H1 (cell line): ENCODE measurements at regions not wholly inside any gene's neighbourhood (a gene's known extent, or its start where the extent isn't known, plus 50 kb on each side); places are given as distances from the start of the nearest gene placed in this dataset.

Experiments
- CTCF ChIA-PET: fragments of 300-600 bp; sonication (Branson Sonifier 250); formaldehyde crosslinking; loops from one replicate; lab custom pipeline; 2021; ENCODE audit not compliant: partially characterized antibody; lab: Charles Lee
- POLR2A ChIA-PET: fragments of 300-600 bp; sonication (Branson Sonifier 250); formaldehyde crosslinking; loops from one replicate; lab custom pipeline; 2021; ENCODE audit warnings: inconsistent platforms; ENCODE audit not compliant: partially characterized antibody; lab: Charles Lee
- DNase-seq, 2 experiments: peaks; one replicate each; pipeline versions ENCODE4 v3.0.0 to v3.0.0-alpha.2; 2010 to 2022; ENCODE audit warnings: low spot score in 2 of 2, low read depth in 1 of 2, mixed read lengths in 1 of 2
- FAIRE-seq: peaks from 2 replicates; lab custom pipeline; 2011; peaks lifted over from hg19 to GRCh38; lab: Jason Lieb, UNC
- H2AFZ ChIP-seq: 2 replicates; pipeline ENCODE4 v1.8.1; 2012; ENCODE audit warnings: low read length, inconsistent platforms
- H2AK5ac ChIP-seq: 2 replicates; pipeline ENCODE4 v1.6.1; 2013; ENCODE audit warnings: low read depth, low read length
- H2BK120ac ChIP-seq: replicated peaks from 2 replicates; pipeline ENCODE3; 2013; ENCODE audit warnings: low read depth, low read length, inconsistent platforms
- H2BK12ac ChIP-seq: 2 replicates; pipeline ENCODE4 v1.6.1; 2013; ENCODE audit warnings: low read depth, low read length
- H2BK15ac ChIP-seq: 2 replicates; pipeline ENCODE4 v1.6.1; 2013; ENCODE audit warnings: low read length
- H2BK20ac ChIP-seq: 2 replicates; pipeline ENCODE4 v1.6.1; 2013; ENCODE audit warnings: low read length
- H2BK5ac ChIP-seq: 2 replicates; pipeline ENCODE4 v1.6.1; 2013; ENCODE audit warnings: low read depth, low read length
- H3K14ac ChIP-seq: 2 replicates; pipeline ENCODE4 v1.6.1; 2013; ENCODE audit warnings: inconsistent platforms; ENCODE audit not compliant: insufficient read length
- H3K18ac ChIP-seq: 2 replicates; pipeline ENCODE4 v1.6.1; 2013; ENCODE audit warnings: low read length; ENCODE audit errors: extremely low read depth
- H3K23ac ChIP-seq: 2 replicates; pipeline ENCODE4 v1.6.1; 2013; ENCODE audit warnings: inconsistent platforms; ENCODE audit not compliant: insufficient read length
- H3K23me2 ChIP-seq: 2 replicates; pipeline ENCODE4 v1.6.1; 2013; ENCODE audit warnings: low read depth, low read length
- H3K27ac ChIP-seq: 2 replicates; pipeline ENCODE4 v1.6.1; 2011; ENCODE audit warnings: low read depth, low read length, inconsistent platforms
- H3K27me3 ChIP-seq, 4 experiments: replicated peaks in 1 of 4; 1 replicate in 1 of 4; 2 replicates in 3 of 4; pipeline versions ENCODE4 v1.6.1 to v1.8.1; 2011 to 2013; ENCODE audit warnings: low read length in 3 of 4, mild to moderate bottlenecking in 3 of 4, inconsistent platforms in 2 of 4, mixed read lengths in 2 of 4, moderate library complexity in 1 of 4; ENCODE audit not compliant: control insufficient read depth in 3 of 4, insufficient read depth in 3 of 4; ENCODE audit errors: extremely low read depth in 1 of 4
- H3K36me3 ChIP-seq, 4 experiments: 2 replicates each; pipeline versions ENCODE4 v1.6.1 to v1.8.1; 2011 to 2013; ENCODE audit warnings: mild to moderate bottlenecking in 4 of 4, low read length in 3 of 4, moderate library complexity in 2 of 4, control low read depth in 1 of 4, inconsistent platforms in 1 of 4; ENCODE audit not compliant: insufficient read depth in 4 of 4, control insufficient read depth in 2 of 4
- H3K4ac ChIP-seq: replicated peaks from 2 replicates; pipeline ENCODE3; 2013; ENCODE audit warnings: low read length, low read depth, mixed read lengths, inconsistent platforms; ENCODE audit not compliant: insufficient read length
- H3K4me1 ChIP-seq, 4 experiments: replicated peaks in 1 of 4; 1 replicate in 1 of 4; 2 replicates in 3 of 4; pipeline versions ENCODE4 v1.6.1 to v1.8.1; 2011 to 2013; ENCODE audit warnings: low read length in 3 of 4, inconsistent platforms in 2 of 4, mixed read lengths in 1 of 4; ENCODE audit not compliant: insufficient read depth in 4 of 4, control insufficient read depth in 3 of 4
- H3K4me2 ChIP-seq, 2 experiments: 2 replicates each; pipeline versions ENCODE4 v1.6.1 to v1.8.1; 2011 to 2013; ENCODE audit warnings: low read depth in 2 of 2, low read length in 2 of 2, control low read depth in 1 of 2, inconsistent platforms in 1 of 2, mild to moderate bottlenecking in 1 of 2; ENCODE audit not compliant: insufficient read depth in 1 of 2
- H3K4me3 ChIP-seq, 4 experiments: fragments of 200-600, 300-600 bp in 1 of 4; sonication (generic), shearing (Covaris generic), sonication (Bioruptor Twin) in 1 of 4; 2 replicates each; pipeline versions ENCODE4 v1.5.1 to v1.8.1; 2011 to 2016; ENCODE audit warnings: low read length in 4 of 4, low read depth in 3 of 4, control low read depth in 2 of 4, inconsistent platforms in 2 of 4, mild to moderate bottlenecking in 2 of 4, mixed read lengths in 1 of 4, moderate library complexity in 1 of 4; ENCODE audit not compliant: insufficient read depth in 2 of 4; ENCODE audit errors: extremely low read depth in 1 of 4
- H3K56ac ChIP-seq: replicated peaks from 2 replicates; pipeline ENCODE3; 2013; ENCODE audit warnings: low read depth, mild to moderate bottlenecking, mixed read lengths, low read length, inconsistent platforms; ENCODE audit not compliant: insufficient read length
- H3K79me1 ChIP-seq: 2 replicates; pipeline ENCODE4 v1.6.1; 2013; ENCODE audit warnings: low read depth, low read length, control low read depth
- H3K79me2 ChIP-seq, 2 experiments: 2 replicates each; pipeline versions ENCODE4 v1.6.1 to v1.8.1; 2012 to 2013; ENCODE audit warnings: low read length in 2 of 2, mild to moderate bottlenecking in 2 of 2, inconsistent platforms in 1 of 2; ENCODE audit not compliant: insufficient read depth in 2 of 2, control insufficient read depth in 1 of 2
- H3K9ac ChIP-seq, 4 experiments: replicated peaks in 1 of 4; 1 replicate in 1 of 4; 2 replicates in 3 of 4; pipeline versions ENCODE4 v1.6.1 to v1.8.1; 2011 to 2013; ENCODE audit warnings: low read depth in 3 of 4, low read length in 3 of 4, control low read depth in 2 of 4, mild to moderate bottlenecking in 2 of 4, moderate library complexity in 2 of 4, inconsistent platforms in 1 of 4; ENCODE audit errors: extremely low read depth in 1 of 4
- H3K9me3 ChIP-seq, 2 experiments: 2 replicates each; pipeline versions ENCODE4 v1.6.1 to v1.8.1; 2012 to 2013; ENCODE audit warnings: mild to moderate bottlenecking in 2 of 2, moderate library complexity in 2 of 2, control low read depth in 1 of 2, inconsistent platforms in 1 of 2, low read depth in 1 of 2, low read length in 1 of 2, mixed read lengths in 1 of 2; ENCODE audit not compliant: insufficient read depth in 2 of 2
- H4K20me1 ChIP-seq, 2 experiments: replicated peaks in 1 of 2; 2 replicates each; pipeline versions ENCODE3 to v1.8.1; 2011 to 2013; ENCODE audit warnings: inconsistent platforms in 2 of 2, low read length in 2 of 2, mild to moderate bottlenecking in 1 of 2; ENCODE audit not compliant: insufficient read depth in 2 of 2, control insufficient read depth in 1 of 2
- H4K5ac ChIP-seq: 2 replicates; pipeline ENCODE4 v1.6.1; 2013; ENCODE audit warnings: low read length, low read depth, mixed read lengths, inconsistent platforms; ENCODE audit not compliant: insufficient read length
- H4K8ac ChIP-seq: 2 replicates; pipeline ENCODE4 v1.8.0; 2013; ENCODE audit warnings: mild to moderate bottlenecking, moderate library complexity, low read length, inconsistent platforms; ENCODE audit not compliant: insufficient read depth; ENCODE audit errors: extremely low read depth
- H4K91ac ChIP-seq: replicated peaks from 2 replicates; pipeline ENCODE3; 2013; ENCODE audit warnings: low read length, mixed read lengths, inconsistent platforms; ENCODE audit not compliant: insufficient read length
- KDM1A ChIP-seq: fragments of 200-600, 300-600 bp; sonication (generic); IDR thresholded peaks from 2 replicates; pipeline ENCODE4 v1.7.1; 2016; ENCODE audit warnings: mild to moderate bottlenecking, low read length, borderline replicate concordance
- POU5F1 ChIP-seq: IDR thresholded peaks from 2 replicates; pipeline ENCODE4 v1.6.1; 2011; ENCODE audit warnings: low read depth, mild to moderate bottlenecking, low read length, moderate library complexity
- SP1 ChIP-seq: IDR thresholded peaks from 2 replicates; pipeline ENCODE4 v1.6.1; 2011; ENCODE audit warnings: low read depth, low read length
- WGBS, 2 experiments: shearing (Covaris generic) in 1 of 2; methylation state at CpG; one replicate each; pipeline versions ENCODE4 v1.1.6 to v1.1.7; 2013 to 2015; ENCODE audit warnings: low lambda C conversion rate in 2 of 2, mixed read lengths in 2 of 2, inconsistent platforms in 1 of 2, low coverage in 1 of 2, missing lambda C conversion rate in 1 of 2; ENCODE audit not compliant: insufficient replicate concordance in 2 of 2, insufficient coverage in 1 of 2, insufficient read length in 1 of 2; ENCODE audit errors: extremely low coverage in 1 of 2, missing lambda C conversion rate in 1 of 2; 5-methylcytosine and 5-hydroxymethylcytosine counted together

DNA sequence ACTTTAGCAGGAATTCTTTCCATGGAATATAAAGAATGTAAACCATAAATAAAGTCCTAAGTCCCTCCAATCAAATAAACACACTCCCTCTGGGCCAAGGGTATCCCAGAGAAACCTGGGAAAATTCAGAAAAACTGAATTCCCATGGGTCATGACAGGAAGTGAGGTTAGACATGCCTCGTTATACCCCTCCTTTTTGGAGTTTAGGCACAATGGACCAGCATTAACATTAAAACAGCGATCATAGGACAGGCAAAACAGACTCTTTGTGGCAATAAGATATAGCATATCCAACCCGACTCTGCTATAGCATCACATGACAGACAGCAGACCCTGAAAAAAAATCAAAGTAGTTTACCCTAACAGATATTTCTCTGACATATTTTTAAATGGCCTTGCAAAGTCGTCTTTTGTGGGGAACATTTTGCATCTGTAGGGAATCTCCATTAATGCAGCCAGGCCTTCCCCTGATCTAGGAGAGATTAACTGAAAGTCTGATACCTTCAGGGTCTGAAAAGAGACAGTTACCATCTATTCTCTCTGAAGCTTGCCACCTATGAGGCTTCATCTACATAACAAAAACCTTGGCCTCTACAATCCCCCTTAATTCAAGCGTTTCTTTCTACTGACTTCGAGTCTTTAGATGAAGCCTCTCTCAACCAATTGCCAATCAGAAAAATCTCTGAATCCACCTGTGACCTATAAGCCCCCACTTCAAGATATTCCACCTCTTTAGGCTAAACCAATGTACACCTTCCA, 143.0 kb upstream of the KCNK1 start:
- 30% methylated on average over 6 of the region's 6 CpGs; no CpG with 5 or more reads in 1 of the 2 experiments for WGBS, 2 experiments
- Histone ChIP-seq H2BK120ac (peak overlapping the region; percentile 74), H3K4me2 (peak overlapping the region in 1 of 2 experiments; percentile 22; a peak in 1 of 4 replicates), H3K14ac (no peak overlapping the region), H3K9ac (no peak overlapping the region; a peak in 2 of 7 replicates), H3K23me2 (no peaks in the 10 kb centered on the region), H3K56ac (no peak overlapping the region), H2BK15ac (no peak overlapping the region), H3K9me3 (peaks cover 27 to 39% of the 10 kb centered on the region in 2 experiments), H3K79me1 (no peaks in the 10 kb centered on the region), H2BK12ac (peak overlapping the region; percentile 27), H3K4me3 (peak overlapping the region in 1 of 4 experiments; percentile 7; a peak in 1 of 8 replicates), H4K20me1 (no peaks in the 10 kb centered on the region), H4K5ac (peak overlapping the region; percentile 53), H2AK5ac (no peak overlapping the region; the same call in 1 of the 2 replicates), H3K79me2 (no peaks in the 10 kb centered on the region), H3K18ac (peak overlapping the region; percentile 89), H3K36me3 (peaks cover 0 to 7% (median 3%) of the 10 kb centered on the region in 4 experiments; a peak in 3 of 8 replicates), H2AFZ (no peak overlapping the region), H3K27me3 (no peaks in the 10 kb centered on the region), H2BK5ac (peak overlapping the region; percentile 85; the same call in 1 of the 2 replicates), H4K91ac (peak overlapping the region; percentile 87), H3K4ac (no peak overlapping the region), H3K4me1 (peaks cover 0 to 11% (median under 1%) of the 10 kb centered on the region in 4 experiments; a peak in 2 of 7 replicates), H4K8ac (no peak overlapping the region), H3K23ac (no peak overlapping the region), H2BK20ac (peak overlapping the region; percentile 74; the same call in 1 of the 2 replicates), H3K27ac (peak overlapping the region; percentile 33; the same call in 1 of the 2 replicates)
- POLR2A ChIA-PET: no interaction called here
- DNase-seq (no peak), FAIRE-seq (peak; percentile 89)
- TF ChIP-seq POU5F1 (peak; percentile 57), SP1 (peak; percentile 44; the same call in 1 of the 2 replicates), KDM1A (no peak)
- CTCF ChIA-PET: no interaction called here
